Hepatocyte (in vitro differentiated cells): ENCODE measurements at regions not wholly inside any gene's neighbourhood (a gene's known extent, or its start where the extent isn't known, plus 50 kb on each side); places are given as distances from the start of the nearest gene placed in this dataset.
A peak's percentile ranks its signal among the peaks of the same experiment; 100 is the strongest.

Experiments
- DNase-seq: peaks from one replicate; pipeline ENCODE4 v3.0.0-alpha.2; 2016; ENCODE audit warnings: low spot score
- H2AFZ ChIP-seq: fragments of 200-600 bp; sonication (generic); 2 replicates; pipeline ENCODE4 v1.6.0; 2016; ENCODE audit warnings: antibody characterized with exemption, mild to moderate bottlenecking
- H3K27ac ChIP-seq: fragments of 200-600 bp; sonication (generic); 2 replicates; pipeline ENCODE4 v1.5.1; 2016; ENCODE audit warnings: mild to moderate bottlenecking
- H3K27me3 ChIP-seq: fragments of 200-600 bp; sonication (generic); 2 replicates; pipeline ENCODE4 v1.6.1; 2016
- H3K36me3 ChIP-seq: fragments of 200-600 bp; sonication (generic); replicated peaks from 2 replicates; pipeline ENCODE4 v1.5.1; 2016; ENCODE audit warnings: low read depth; ENCODE audit not compliant: insufficient read depth
- H3K4me1 ChIP-seq: fragments of 200-600 bp; sonication (generic); 2 replicates; pipeline ENCODE4 v1.5.1; 2016; ENCODE audit warnings: mild to moderate bottlenecking, moderate library complexity; ENCODE audit not compliant: insufficient read depth
- H3K4me2 ChIP-seq: fragments of 200-600 bp; sonication (generic); 2 replicates; pipeline ENCODE4 v1.6.0; 2016
- H3K4me3 ChIP-seq: fragments of 200-600 bp; sonication (generic); 2 replicates; pipeline ENCODE4 v1.5.1; 2016; ENCODE audit warnings: mild to moderate bottlenecking
- H3K79me2 ChIP-seq: fragments of 200-600 bp; sonication (generic); 2 replicates; pipeline ENCODE4 v1.6.0; 2017; ENCODE audit warnings: mild to moderate bottlenecking
- H3K9me2 ChIP-seq: fragments of 200-600 bp; sonication (generic); replicated peaks from 2 replicates; pipeline ENCODE4 v1.6.0; 2017; ENCODE audit warnings: mild to moderate bottlenecking; ENCODE audit not compliant: insufficient read depth
- H3K9me3 ChIP-seq: fragments of 200-600 bp; sonication (generic); 2 replicates; pipeline ENCODE4 v1.5.1; 2016; ENCODE audit warnings: low read depth, mild to moderate bottlenecking
- H4K20me1 ChIP-seq: fragments of 200-600 bp; sonication (generic); 2 replicates; pipeline ENCODE4 v1.6.0; 2016; ENCODE audit warnings: mild to moderate bottlenecking; ENCODE audit not compliant: insufficient read depth, poor library complexity, severe bottlenecking
- CTCF ChIP-seq: fragments of 200-600 bp; sonication (generic); IDR thresholded peaks from 2 replicates; pipeline ENCODE4 v1.5.1; 2016; ENCODE audit warnings: antibody characterized with exemption, mild to moderate bottlenecking; ENCODE audit not compliant: poor library complexity
- EZH2 ChIP-seq: fragments of 200-600 bp; sonication (generic); IDR thresholded peaks from 2 replicates; pipeline ENCODE4 v1.6.1; 2016; ENCODE audit warnings: antibody characterized with exemption, mild to moderate bottlenecking, borderline replicate concordance
- EZH2phosphoT487 ChIP-seq: fragments of 200-600 bp; sonication (generic); IDR thresholded peaks from one replicate; pipeline ENCODE4 v1.6.1; 2018; ENCODE audit warnings: antibody characterized with exemption, mild to moderate bottlenecking, low read depth, moderate library complexity; ENCODE audit not compliant: unreplicated experiment, severe bottlenecking
- WGBS: methylation state at CpG from one replicate; pipeline ENCODE4 v1.1.6; 2016; ENCODE audit warnings: low lambda C conversion rate; ENCODE audit errors: missing lambda C conversion rate; 5-methylcytosine and 5-hydroxymethylcytosine counted together

DNA sequence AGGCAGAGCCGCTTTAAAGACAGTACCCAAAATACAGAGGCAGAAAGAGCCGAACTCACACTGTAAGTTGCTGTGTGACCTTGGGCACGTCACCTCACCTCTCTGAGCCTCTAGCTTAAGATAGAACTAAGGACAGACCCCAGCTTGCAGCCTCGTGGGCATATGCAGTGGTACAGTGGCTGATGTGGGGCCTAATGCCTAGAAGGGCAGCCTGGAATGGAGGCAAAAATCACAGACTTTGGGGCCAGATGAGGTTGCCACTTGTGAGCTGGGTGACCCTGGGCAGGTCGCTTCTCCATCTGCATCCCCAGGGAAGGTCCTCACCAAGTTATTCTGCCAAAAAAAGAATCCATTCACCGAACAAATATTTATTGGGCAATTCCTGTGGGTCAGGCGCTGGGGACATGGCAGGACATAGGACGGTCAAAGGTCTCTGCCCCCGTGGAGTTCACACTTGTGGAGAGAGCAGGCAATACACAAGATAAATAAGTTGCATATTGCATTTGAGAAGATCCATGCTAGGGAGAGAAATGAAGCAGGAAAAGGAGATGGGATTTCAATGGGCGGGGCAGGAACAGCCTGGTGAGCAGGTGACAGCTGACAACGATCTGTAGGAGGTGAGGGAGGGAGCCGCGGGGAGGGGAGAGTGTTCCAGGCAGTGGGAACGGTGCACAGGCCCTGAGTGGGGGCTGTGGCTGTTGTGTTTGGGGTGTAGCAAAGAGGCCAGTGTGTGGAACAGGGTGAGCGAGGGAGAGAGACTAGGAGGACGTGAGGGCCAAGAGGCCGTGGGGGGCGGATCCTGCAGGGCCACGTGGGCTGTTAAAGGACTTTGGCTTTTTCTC is 115.2 kb downstream of the CEBPB start:
- no peak for TF ChIP-seq CTCF
- TF ChIP-seq EZH2phosphoT487: no peak
- TF ChIP-seq EZH2: no peak
- Histone ChIP-seq H3K4me1 (peaks cover 50% of the 10 kb centered on the region), H2AFZ (peak overlapping the region; percentile 11), H3K9me2 (no peaks in the 10 kb centered on the region), H3K4me2 (peak overlapping the region; percentile 14), H3K27me3 (no peaks in the 10 kb centered on the region), H3K36me3 (no peaks in the 10 kb centered on the region), H3K9me3 (no peaks in the 10 kb centered on the region), H3K27ac (peak overlapping the region; percentile 96), H4K20me1 (no peaks in the 10 kb centered on the region), H3K4me3 (no peak overlapping the region), H3K79me2 (no peaks in the 10 kb centered on the region)
- peak; percentile 61 for DNase-seq
- 52% methylated on average over 19 of the region's 19 CpGs for WGBS

GRCh38 chr20:50306478-50307423 is 116.1 kb downstream of the CEBPB start:
- H3K27me3 ChIP-seq: no peaks in the 10 kb centered on the region
- no peak for TF ChIP-seq EZH2
- TF ChIP-seq EZH2phosphoT487: no peak
- TF ChIP-seq CTCF: no peak
- peak overlapping the region; percentile 96 for H3K27ac ChIP-seq
- H3K36me3 ChIP-seq: no peaks in the 10 kb centered on the region
- DNase-seq: no peak
- peak overlapping the region; percentile 14 for H3K4me2 ChIP-seq
- H3K9me3 ChIP-seq: no peaks in the 10 kb centered on the region
- H2AFZ ChIP-seq: no peak overlapping the region
- no peaks in the 10 kb centered on the region for H4K20me1 ChIP-seq
- H3K4me3 ChIP-seq: no peak overlapping the region
- WGBS: 90% methylated on average over 13 of the region's 13 CpGs
- H3K9me2 ChIP-seq: no peaks in the 10 kb centered on the region
- no peaks in the 10 kb centered on the region for H3K79me2 ChIP-seq
- peaks cover 50% of the 10 kb centered on the region for H3K4me1 ChIP-seq

GRCh38 chr20:50308166-50308512 is 117.5 kb downstream of the CEBPB start:
- WGBS: 74% methylated on average over 3 of the region's 3 CpGs
- H3K27ac ChIP-seq: peak overlapping the region; percentile 92
- no peaks in the 10 kb centered on the region for H3K27me3 ChIP-seq
- H4K20me1 ChIP-seq: no peaks in the 10 kb centered on the region
- TF ChIP-seq CTCF (no peak), EZH2phosphoT487 (no peak), EZH2 (no peak)
- no peaks in the 10 kb centered on the region for H3K79me2 ChIP-seq
- H3K9me2 ChIP-seq: no peaks in the 10 kb centered on the region
- DNase-seq: no peak
- no peaks in the 10 kb centered on the region for H3K9me3 ChIP-seq
- no peaks in the 10 kb centered on the region for H3K36me3 ChIP-seq
- peak overlapping the region; percentile 47 for H3K4me2 ChIP-seq
- H3K4me1 ChIP-seq: peaks cover 50% of the 10 kb centered on the region
- H3K4me3 ChIP-seq: no peak overlapping the region
- H2AFZ ChIP-seq: no peak overlapping the region
